K562 (cell line): ENCODE measurements at regions not wholly inside any gene's neighbourhood (a gene's known extent, or its start where the extent isn't known, plus 50 kb on each side); places are given as distances from the start of the nearest gene placed in this dataset.

Source experiments
- ATAC-seq: fragments of 200-7000 bp; cut with Tn5 transposase; 3 replicates; pipeline ENCODE4 v1.9.1; 2020; ENCODE audit warnings: moderate library complexity
- BruUV-seq: library from RNA; stranded (reverse); fragments of 400-500 nt; replicated peaks from 2 replicates; lab custom pipeline; 2021; lab: Mats Ljungman, UMichigan
- CTCF ChIA-PET: fragments of 300-600 bp; formaldehyde crosslinking; extraction: SDS; loops from one replicate; lab custom pipeline; 2021; ENCODE audit warnings: low intra/inter-chr PET ratio; lab: Yijun Ruan, JAX
- POLR2A ChIA-PET: fragments of 300-600, 350-650 bp; sonication (Branson Sonifier 250); formaldehyde crosslinking; extraction: SDS; loops from one replicate; lab custom pipeline; 2021; ENCODE audit warnings: antibody characterized with exemption, inconsistent platforms; lab: Yijun Ruan, JAX
- DNase-seq, 4 experiments: peaks; one replicate each; pipeline versions ENCODE4 v3.0.0 to v3.0.0-alpha.2; 2011 to 2018; ENCODE audit warnings: low spot score in 3 of 4, mixed read lengths in 3 of 4; ENCODE audit errors: extremely low read depth in 1 of 4
- FAIRE-seq: peaks from 2 replicates; lab custom pipeline; 2011; peaks lifted over from hg19 to GRCh38; lab: Jason Lieb, UNC
- H2AFZ ChIP-seq: 2 replicates; pipeline ENCODE4 v1.6.0; 2011; ENCODE audit warnings: low read depth, low read length, control low read depth, inconsistent platforms
- H3K27ac ChIP-seq: fragments of 200-600 bp; 3 replicates; pipeline ENCODE4 v1.8.0; 2011; ENCODE audit warnings: low read depth, mild to moderate bottlenecking, control low read depth, inconsistent platforms, low read length, moderate library complexity, mixed read lengths; ENCODE audit errors: extremely low read depth
- H3K27me3 ChIP-seq, 2 experiments: fragments of 300-600 bp in 1 of 2; 2 replicates in 1 of 2; 3 replicates in 1 of 2; pipeline versions ENCODE4 v1.6.0 to v1.8.0; 2011; ENCODE audit warnings: inconsistent platforms in 2 of 2, low read length in 2 of 2, mild to moderate bottlenecking in 1 of 2, mixed read lengths in 1 of 2, moderate library complexity in 1 of 2; ENCODE audit not compliant: control insufficient read depth in 2 of 2, insufficient read depth in 2 of 2
- H3K36me3 ChIP-seq: fragments of 300-600 bp; 3 replicates; pipeline ENCODE4 v1.8.0; 2011; ENCODE audit warnings: mild to moderate bottlenecking, low read length, inconsistent platforms; ENCODE audit not compliant: control insufficient read depth, insufficient read depth
- H3K4me1 ChIP-seq, 2 experiments: fragments of 200-600 bp in 1 of 2; replicated peaks in 1 of 2; 2 replicates in 1 of 2; 3 replicates in 1 of 2; pipeline versions ENCODE4 v1.5.1 to v1.8.0; 2011; ENCODE audit warnings: inconsistent platforms in 2 of 2, low read length in 2 of 2, mild to moderate bottlenecking in 1 of 2, mixed read lengths in 1 of 2, moderate library complexity in 1 of 2; ENCODE audit not compliant: control insufficient read depth in 2 of 2, insufficient read depth in 2 of 2
- H3K4me2 ChIP-seq: 2 replicates; pipeline ENCODE4 v1.6.1; 2011; ENCODE audit warnings: low read length, control low read depth, inconsistent platforms, mixed read lengths; ENCODE audit not compliant: insufficient read depth
- H3K4me3 ChIP-seq: fragments of 200-600 bp; sonication (generic), shearing (Covaris generic); 2 replicates; pipeline ENCODE4 v1.5.1; 2016; ENCODE audit warnings: control low read depth, inconsistent platforms
- H3K79me2 ChIP-seq: fragments of 200-600 bp; 3 replicates; pipeline ENCODE4 v1.8.0; 2011; ENCODE audit warnings: low read length, inconsistent platforms; ENCODE audit not compliant: control insufficient read depth, insufficient read depth
- H3K9ac ChIP-seq, 2 experiments: 2 replicates each; pipeline versions ENCODE4 v1.6.0 to v1.6.1; 2011; ENCODE audit warnings: low read depth in 2 of 2, low read length in 2 of 2, control low read depth in 1 of 2, inconsistent platforms in 1 of 2, mild to moderate bottlenecking in 1 of 2, mixed read lengths in 1 of 2; ENCODE audit not compliant: insufficient read depth in 1 of 2
- H3K9me1 ChIP-seq: one replicate; pipeline ENCODE4 v1.6.0; 2011; ENCODE audit warnings: inconsistent platforms, mild to moderate bottlenecking, low read length, moderate library complexity; ENCODE audit not compliant: control insufficient read depth, insufficient read depth
- H3K9me3 ChIP-seq: replicated peaks from 2 replicates; pipeline ENCODE4 v1.5.1; 2011; ENCODE audit warnings: low read depth, low read length, inconsistent platforms; ENCODE audit not compliant: control insufficient read depth, insufficient read depth
- H4K20me1 ChIP-seq: replicated peaks from 2 replicates; pipeline ENCODE4 v1.6.1; 2011; ENCODE audit warnings: low read length, inconsistent platforms, mixed read lengths; ENCODE audit not compliant: control insufficient read depth, insufficient read depth
- DPF2 ChIP-seq: fragments of 450-650 bp; IDR thresholded peaks from 2 replicates; pipeline ENCODE4 v1.6.1; 2016
- PPARD ChIP-seq: fragments of 250-450 bp; sonication (Bioruptor Pico); IDR thresholded peaks from 2 replicates; pipeline ENCODE4 v1.8.0; 2022; ENCODE audit warnings: inconsistent platforms, mild to moderate bottlenecking, moderate library complexity
- RBFOX2 ChIP-seq: fragments of 200-400 bp; formaldehyde crosslinking; IDR thresholded peaks from 2 replicates; pipeline ENCODE4 v1.6.1; 2017; ENCODE audit warnings: low read depth, mild to moderate bottlenecking, low read length, moderate library complexity
- SAFB2 ChIP-seq: fragments of 200-400 bp; formaldehyde crosslinking; IDR thresholded peaks from 2 replicates; pipeline ENCODE4 v1.6.1; 2018; ENCODE audit warnings: borderline replicate concordance, low read length, low read depth, moderate library complexity; ENCODE audit not compliant: severe bottlenecking
- SMARCC2 ChIP-seq: fragments of 450-650 bp; IDR thresholded peaks from 2 replicates; pipeline ENCODE4 v1.6.1; 2017; ENCODE audit warnings: antibody characterized with exemption, moderate library complexity, mild to moderate bottlenecking, low read depth
- TEAD4 ChIP-seq, 2 experiments: sonication (generic) in 1 of 2; formaldehyde crosslinking in 1 of 2; IDR thresholded peaks; 2 replicates each; pipeline versions ENCODE4 v1.6.1 to v1.8.0; 2012 to 2022; ENCODE audit warnings: borderline replicate concordance in 1 of 2, inconsistent platforms in 1 of 2, low read length in 1 of 2, mild to moderate bottlenecking in 1 of 2, missing genetic modification reagents in 1 of 2
- WGBS: fragments of 100-300 bp; shearing (Covaris generic); methylation state at CpG from one replicate; pipeline ENCODE4 v1.1.6; 2016; ENCODE audit warnings: low coverage, mixed read lengths; ENCODE audit not compliant: insufficient coverage; ENCODE audit errors: missing lambda C conversion rate; 5-methylcytosine and 5-hydroxymethylcytosine counted together
- in situ Hi-C: fragments of 300-500 bp; cut with MboI; formaldehyde crosslinking; loops from 4 replicates; pipeline ENCODE4 v1.15.0; 2018; ENCODE audit warnings: inconsistent platforms, mixed read lengths
- intact Hi-C: fragments of 100-400 bp; cut with micrococcal nuclease; formaldehyde crosslinking; loops from 2 replicates; pipeline ENCODE4 v1.14.2; 2022
- TF ChIP-seq, protein P1 (sequence below): fragments of 200-600 bp; sonication (generic); IDR thresholded peaks from one replicate; pipeline ENCODE4 v1.6.1; 2012; ENCODE audit warnings: mild to moderate bottlenecking, low read depth, low read length, inconsistent platforms
- TF ChIP-seq, protein P2 (sequence below): fragments of 450-650 bp; IDR thresholded peaks from 2 replicates; pipeline ENCODE4 v1.6.1; 2016
- TF ChIP-seq, protein P3 (sequence below): fragments of 450-650 bp; IDR thresholded peaks from 2 replicates; pipeline ENCODE4 v1.6.1; 2017; ENCODE audit warnings: antibody characterized with exemption

DNA sequence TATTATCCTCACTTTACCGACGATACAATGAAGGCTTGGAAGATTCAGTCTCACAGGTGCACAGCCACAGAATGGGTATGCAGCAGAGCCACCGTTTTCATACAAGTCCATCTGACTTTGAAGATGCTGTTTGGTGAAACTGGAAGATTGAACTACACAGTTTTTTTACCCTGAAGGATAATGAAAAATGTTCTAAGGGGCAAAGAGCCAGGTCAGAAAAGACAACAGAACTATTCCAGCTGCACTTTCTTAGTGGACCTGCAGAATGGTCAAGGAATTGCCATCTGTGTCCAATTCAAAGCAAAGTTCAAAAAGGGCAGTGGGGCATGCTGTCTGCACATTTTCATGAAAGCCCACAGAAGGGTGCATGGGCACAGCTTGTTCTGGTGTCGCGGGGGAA, 127.6 kb upstream of the PDZRN3 start:
- Histone ChIP-seq H3K4me3 (no peak overlapping the region), H3K4me1 (no peaks in the 10 kb centered on the region), H2AFZ (no peak overlapping the region), H3K27me3 (no peaks in the 10 kb centered on the region; a peak in 1 of 5 replicates), H3K27ac (no peak overlapping the region), H3K9me3 (no peaks in the 10 kb centered on the region), H3K9ac (no peak overlapping the region), H3K36me3 (no peaks in the 10 kb centered on the region), H3K79me2 (no peaks in the 10 kb centered on the region), H3K4me2 (no peak overlapping the region), H4K20me1 (no peaks in the 10 kb centered on the region), H3K9me1 (no peaks in the 10 kb centered on the region)
- intact Hi-C loops (no loop called here), in situ Hi-C loops (no loop called here)
- FAIRE-seq = no peak
- CTCF ChIA-PET = no interaction called here
- no TSS peak for BruUV-seq
- WGBS = 0% methylated on average over 5 of the region's 5 CpGs
- POLR2A ChIA-PET = no interaction called here
- no peak for ATAC-seq
- DNase-seq = no peak
- TF ChIP-seq TEAD4 (IDR thresholded peaks at IDR 0.05; ENCODE audit: low read length) = no peak
- TF ChIP-seq TEAD4 (CRISPR knock-in tag; IDR thresholded peaks at IDR 0.05; ENCODE audit: borderline replicate concordance) = no peak
- TF ChIP-seq, protein P1, sequence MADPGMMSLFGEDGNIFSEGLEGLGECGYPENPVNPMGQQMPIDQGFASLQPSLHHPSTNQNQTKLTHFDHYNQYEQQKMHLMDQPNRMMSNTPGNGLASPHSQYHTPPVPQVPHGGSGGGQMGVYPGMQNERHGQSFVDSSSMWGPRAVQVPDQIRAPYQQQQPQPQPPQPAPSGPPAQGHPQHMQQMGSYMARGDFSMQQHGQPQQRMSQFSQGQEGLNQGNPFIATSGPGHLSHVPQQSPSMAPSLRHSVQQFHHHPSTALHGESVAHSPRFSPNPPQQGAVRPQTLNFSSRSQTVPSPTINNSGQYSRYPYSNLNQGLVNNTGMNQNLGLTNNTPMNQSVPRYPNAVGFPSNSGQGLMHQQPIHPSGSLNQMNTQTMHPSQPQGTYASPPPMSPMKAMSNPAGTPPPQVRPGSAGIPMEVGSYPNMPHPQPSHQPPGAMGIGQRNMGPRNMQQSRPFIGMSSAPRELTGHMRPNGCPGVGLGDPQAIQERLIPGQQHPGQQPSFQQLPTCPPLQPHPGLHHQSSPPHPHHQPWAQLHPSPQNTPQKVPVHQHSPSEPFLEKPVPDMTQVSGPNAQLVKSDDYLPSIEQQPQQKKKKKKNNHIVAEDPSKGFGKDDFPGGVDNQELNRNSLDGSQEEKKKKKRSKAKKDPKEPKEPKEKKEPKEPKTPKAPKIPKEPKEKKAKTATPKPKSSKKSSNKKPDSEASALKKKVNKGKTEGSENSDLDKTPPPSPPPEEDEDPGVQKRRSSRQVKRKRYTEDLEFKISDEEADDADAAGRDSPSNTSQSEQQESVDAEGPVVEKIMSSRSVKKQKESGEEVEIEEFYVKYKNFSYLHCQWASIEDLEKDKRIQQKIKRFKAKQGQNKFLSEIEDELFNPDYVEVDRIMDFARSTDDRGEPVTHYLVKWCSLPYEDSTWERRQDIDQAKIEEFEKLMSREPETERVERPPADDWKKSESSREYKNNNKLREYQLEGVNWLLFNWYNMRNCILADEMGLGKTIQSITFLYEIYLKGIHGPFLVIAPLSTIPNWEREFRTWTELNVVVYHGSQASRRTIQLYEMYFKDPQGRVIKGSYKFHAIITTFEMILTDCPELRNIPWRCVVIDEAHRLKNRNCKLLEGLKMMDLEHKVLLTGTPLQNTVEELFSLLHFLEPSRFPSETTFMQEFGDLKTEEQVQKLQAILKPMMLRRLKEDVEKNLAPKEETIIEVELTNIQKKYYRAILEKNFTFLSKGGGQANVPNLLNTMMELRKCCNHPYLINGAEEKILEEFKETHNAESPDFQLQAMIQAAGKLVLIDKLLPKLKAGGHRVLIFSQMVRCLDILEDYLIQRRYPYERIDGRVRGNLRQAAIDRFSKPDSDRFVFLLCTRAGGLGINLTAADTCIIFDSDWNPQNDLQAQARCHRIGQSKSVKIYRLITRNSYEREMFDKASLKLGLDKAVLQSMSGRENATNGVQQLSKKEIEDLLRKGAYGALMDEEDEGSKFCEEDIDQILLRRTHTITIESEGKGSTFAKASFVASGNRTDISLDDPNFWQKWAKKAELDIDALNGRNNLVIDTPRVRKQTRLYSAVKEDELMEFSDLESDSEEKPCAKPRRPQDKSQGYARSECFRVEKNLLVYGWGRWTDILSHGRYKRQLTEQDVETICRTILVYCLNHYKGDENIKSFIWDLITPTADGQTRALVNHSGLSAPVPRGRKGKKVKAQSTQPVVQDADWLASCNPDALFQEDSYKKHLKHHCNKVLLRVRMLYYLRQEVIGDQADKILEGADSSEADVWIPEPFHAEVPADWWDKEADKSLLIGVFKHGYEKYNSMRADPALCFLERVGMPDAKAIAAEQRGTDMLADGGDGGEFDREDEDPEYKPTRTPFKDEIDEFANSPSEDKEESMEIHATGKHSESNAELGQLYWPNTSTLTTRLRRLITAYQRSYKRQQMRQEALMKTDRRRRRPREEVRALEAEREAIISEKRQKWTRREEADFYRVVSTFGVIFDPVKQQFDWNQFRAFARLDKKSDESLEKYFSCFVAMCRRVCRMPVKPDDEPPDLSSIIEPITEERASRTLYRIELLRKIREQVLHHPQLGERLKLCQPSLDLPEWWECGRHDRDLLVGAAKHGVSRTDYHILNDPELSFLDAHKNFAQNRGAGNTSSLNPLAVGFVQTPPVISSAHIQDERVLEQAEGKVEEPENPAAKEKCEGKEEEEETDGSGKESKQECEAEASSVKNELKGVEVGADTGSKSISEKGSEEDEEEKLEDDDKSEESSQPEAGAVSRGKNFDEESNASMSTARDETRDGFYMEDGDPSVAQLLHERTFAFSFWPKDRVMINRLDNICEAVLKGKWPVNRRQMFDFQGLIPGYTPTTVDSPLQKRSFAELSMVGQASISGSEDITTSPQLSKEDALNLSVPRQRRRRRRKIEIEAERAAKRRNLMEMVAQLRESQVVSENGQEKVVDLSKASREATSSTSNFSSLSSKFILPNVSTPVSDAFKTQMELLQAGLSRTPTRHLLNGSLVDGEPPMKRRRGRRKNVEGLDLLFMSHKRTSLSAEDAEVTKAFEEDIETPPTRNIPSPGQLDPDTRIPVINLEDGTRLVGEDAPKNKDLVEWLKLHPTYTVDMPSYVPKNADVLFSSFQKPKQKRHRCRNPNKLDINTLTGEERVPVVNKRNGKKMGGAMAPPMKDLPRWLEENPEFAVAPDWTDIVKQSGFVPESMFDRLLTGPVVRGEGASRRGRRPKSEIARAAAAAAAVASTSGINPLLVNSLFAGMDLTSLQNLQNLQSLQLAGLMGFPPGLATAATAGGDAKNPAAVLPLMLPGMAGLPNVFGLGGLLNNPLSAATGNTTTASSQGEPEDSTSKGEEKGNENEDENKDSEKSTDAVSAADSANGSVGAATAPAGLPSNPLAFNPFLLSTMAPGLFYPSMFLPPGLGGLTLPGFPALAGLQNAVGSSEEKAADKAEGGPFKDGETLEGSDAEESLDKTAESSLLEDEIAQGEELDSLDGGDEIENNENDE = no peak
- no peak for TF ChIP-seq DPF2
- no peak for TF ChIP-seq PPARD (CRISPR knock-in tag)
- TF ChIP-seq, protein P2, sequence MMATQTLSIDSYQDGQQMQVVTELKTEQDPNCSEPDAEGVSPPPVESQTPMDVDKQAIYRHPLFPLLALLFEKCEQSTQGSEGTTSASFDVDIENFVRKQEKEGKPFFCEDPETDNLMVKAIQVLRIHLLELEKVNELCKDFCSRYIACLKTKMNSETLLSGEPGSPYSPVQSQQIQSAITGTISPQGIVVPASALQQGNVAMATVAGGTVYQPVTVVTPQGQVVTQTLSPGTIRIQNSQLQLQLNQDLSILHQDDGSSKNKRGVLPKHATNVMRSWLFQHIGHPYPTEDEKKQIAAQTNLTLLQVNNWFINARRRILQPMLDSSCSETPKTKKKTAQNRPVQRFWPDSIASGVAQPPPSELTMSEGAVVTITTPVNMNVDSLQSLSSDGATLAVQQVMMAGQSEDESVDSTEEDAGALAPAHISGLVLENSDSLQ = no peak
- TF ChIP-seq, protein P3, sequence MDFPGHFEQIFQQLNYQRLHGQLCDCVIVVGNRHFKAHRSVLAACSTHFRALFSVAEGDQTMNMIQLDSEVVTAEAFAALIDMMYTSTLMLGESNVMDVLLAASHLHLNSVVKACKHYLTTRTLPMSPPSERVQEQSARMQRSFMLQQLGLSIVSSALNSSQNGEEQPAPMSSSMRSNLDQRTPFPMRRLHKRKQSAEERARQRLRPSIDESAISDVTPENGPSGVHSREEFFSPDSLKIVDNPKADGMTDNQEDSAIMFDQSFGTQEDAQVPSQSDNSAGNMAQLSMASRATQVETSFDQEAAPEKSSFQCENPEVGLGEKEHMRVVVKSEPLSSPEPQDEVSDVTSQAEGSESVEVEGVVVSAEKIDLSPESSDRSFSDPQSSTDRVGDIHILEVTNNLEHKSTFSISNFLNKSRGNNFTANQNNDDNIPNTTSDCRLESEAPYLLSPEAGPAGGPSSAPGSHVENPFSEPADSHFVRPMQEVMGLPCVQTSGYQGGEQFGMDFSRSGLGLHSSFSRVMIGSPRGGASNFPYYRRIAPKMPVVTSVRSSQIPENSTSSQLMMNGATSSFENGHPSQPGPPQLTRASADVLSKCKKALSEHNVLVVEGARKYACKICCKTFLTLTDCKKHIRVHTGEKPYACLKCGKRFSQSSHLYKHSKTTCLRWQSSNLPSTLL = no peak
- no peak for TF ChIP-seq RBFOX2
- TF ChIP-seq SMARCC2 = no peak
- no peak for TF ChIP-seq SAFB2
